ENCODE measurements at regions not wholly inside any gene's neighbourhood (a gene's known extent, or its start where the extent isn't known, plus 50 kb on each side); places are given as distances from the start of the nearest gene placed in this dataset.
"Not testable (repeated sequence)": the region's sequence is repeated elsewhere in the genome, so short reads cannot be mapped to it uniquely, and the experiment has no call there.

DNA sequence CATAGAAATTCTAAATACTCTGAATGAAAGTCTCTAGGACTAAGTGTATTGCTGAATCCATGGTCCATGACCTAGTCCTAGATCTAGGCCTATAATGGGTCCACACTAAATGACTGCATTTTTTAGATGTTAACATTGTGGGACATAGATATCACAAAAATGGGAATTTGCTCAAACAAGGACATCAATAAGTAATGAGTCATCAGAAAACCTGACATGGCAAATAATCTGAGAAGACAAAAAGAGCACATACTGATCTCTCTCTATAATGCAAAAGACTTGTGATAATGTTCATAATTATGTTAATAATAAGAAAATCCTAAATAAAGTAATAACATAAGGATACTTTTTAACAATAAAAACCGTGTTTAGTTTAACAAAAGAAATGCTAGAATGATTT is 1168.4 kb downstream of the FSCB start:
- dilution Hi-C loops (cut with MboI; ENCODE audit: extremely low pct_ligation_motif_present, low sequenced_read_pairs): no loop called here
- Histone ChIP-seq H3K36me3 (ENCODE audit: control insufficient read depth in 2 of 2, extremely low read depth in 1 of 2, insufficient read depth in 2 of 2, low read length in 2 of 2) (no peaks in the 10 kb centered on the region), H3K4me3 (replicated peaks in 1 of 3; ENCODE audit: insufficient read depth in 1 of 3, low read depth in 1 of 3, low read length in 3 of 3) (no peak overlapping the region), H3K9me3 (replicated peaks; ENCODE audit: control insufficient read depth, insufficient read depth, low read length) (peaks cover 2% of the 10 kb centered on the region), H3K79me2 (ENCODE audit: control insufficient read depth, insufficient read depth, low read length) (no peaks in the 10 kb centered on the region), H3K4me2 (ENCODE audit: insufficient read depth, low read length) (no peak overlapping the region), H3K4me1 (ENCODE audit: control insufficient read depth, extremely low read depth, insufficient read depth, low read length) (no peaks in the 10 kb centered on the region), H4K20me1 (replicated peaks; ENCODE audit: control insufficient read depth, extremely low read depth, insufficient read depth, low read length) (no peaks in the 10 kb centered on the region), H3K9ac (replicated peaks; ENCODE audit: extremely low read depth, insufficient read depth, low read length) (no peak overlapping the region), H3K27me3 (ENCODE audit: control insufficient read depth in 2 of 2, insufficient read depth in 2 of 2, low read length in 2 of 2) (no peaks in the 10 kb centered on the region), H2AFZ (ENCODE audit: low read depth, low read length) (no peak overlapping the region), H3K9me1 (replicated peaks; ENCODE audit: control insufficient read depth, extremely low read depth, insufficient read depth, low read length) (no peaks in the 10 kb centered on the region), H3K27ac (ENCODE audit: insufficient read depth, low read depth, low read length) (no peak overlapping the region)
- ChIA-PET CTCF (no interaction called here), POLR2A (no interaction called here)
- FAIRE-seq (no peak), DNase-seq (ENCODE audit: low read depth, low spot score) (no peak)
- TF ChIP-seq, protein P1, sequence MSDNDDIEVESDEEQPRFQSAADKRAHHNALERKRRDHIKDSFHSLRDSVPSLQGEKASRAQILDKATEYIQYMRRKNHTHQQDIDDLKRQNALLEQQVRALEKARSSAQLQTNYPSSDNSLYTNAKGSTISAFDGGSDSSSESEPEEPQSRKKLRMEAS (IDR thresholded peaks at IDR 0.05; ENCODE audit: insufficient read depth, insufficient read length): no peak
- BruUV-seq (replicated peaks): no TSS peak
- intact Hi-C loops (cut with micrococcal nuclease): no loop called here

GRCh38 chr14:43336351-43336750 is 1170.7 kb downstream of the FSCB start:
- no peaks in the 10 kb centered on the region for H3K79me2 ChIP-seq (ENCODE audit: control insufficient read depth, insufficient read depth, low read length)
- no peaks in the 10 kb centered on the region for H3K9me1 ChIP-seq (replicated peaks; ENCODE audit: control insufficient read depth, extremely low read depth, insufficient read depth, low read length)
- CTCF ChIA-PET: no interaction called here
- dilution Hi-C loops (cut with MboI; ENCODE audit: extremely low pct_ligation_motif_present, low sequenced_read_pairs) (no loop called here), intact Hi-C loops (cut with micrococcal nuclease) (no loop called here)
- H2AFZ ChIP-seq (ENCODE audit: low read depth, low read length): no peak overlapping the region
- H3K4me1 ChIP-seq (ENCODE audit: control insufficient read depth, extremely low read depth, insufficient read depth, low read length): no peaks in the 10 kb centered on the region
- H3K36me3 ChIP-seq (ENCODE audit: control insufficient read depth in 2 of 2, extremely low read depth in 1 of 2, insufficient read depth in 2 of 2, low read length in 2 of 2): no peaks in the 10 kb centered on the region
- no TSS peak for BruUV-seq (replicated peaks)
- no peak for FAIRE-seq
- no peak for TF ChIP-seq EZH2 (IDR thresholded peaks at IDR 0.05; ENCODE audit: borderline replicate concordance, low read depth, low read length, severe bottlenecking)
- no peaks in the 10 kb centered on the region for H3K27me3 ChIP-seq (ENCODE audit: control insufficient read depth in 2 of 2, insufficient read depth in 2 of 2, low read length in 2 of 2)
- POLR2A ChIA-PET: no interaction called here
- no peak for DNase-seq (ENCODE audit: low read depth, low spot score)
- no peaks in the 10 kb centered on the region for H4K20me1 ChIP-seq (replicated peaks; ENCODE audit: control insufficient read depth, extremely low read depth, insufficient read depth, low read length)
- no peak overlapping the region for H3K4me2 ChIP-seq (ENCODE audit: insufficient read depth, low read length)
- no peaks in the 10 kb centered on the region for H3K9me3 ChIP-seq (replicated peaks; ENCODE audit: control insufficient read depth, insufficient read depth, low read length)
- H3K4me3 ChIP-seq (replicated peaks in 1 of 3; ENCODE audit: insufficient read depth in 1 of 3, low read depth in 1 of 3, low read length in 3 of 3): no peak overlapping the region
- H3K27ac ChIP-seq (ENCODE audit: insufficient read depth, low read depth, low read length): no peak overlapping the region
- H3K9ac ChIP-seq (replicated peaks; ENCODE audit: extremely low read depth, insufficient read depth, low read length): no peak overlapping the region

- H3K36me3 ChIP-seq (ENCODE audit: control insufficient read depth in 2 of 2, extremely low read depth in 1 of 2, insufficient read depth in 2 of 2, low read length in 2 of 2); H2AFZ ChIP-seq (ENCODE audit: low read depth, low read length); H4K20me1 ChIP-seq (replicated peaks; ENCODE audit: control insufficient read depth, extremely low read depth, insufficient read depth, low read length); POLR2A ChIA-PET; dilution Hi-C loops (cut with MboI; ENCODE audit: extremely low pct_ligation_motif_present, low sequenced_read_pairs); FAIRE-seq; H3K27me3 ChIP-seq (ENCODE audit: control insufficient read depth in 2 of 2, insufficient read depth in 2 of 2, low read length in 2 of 2); H3K4me3 ChIP-seq (replicated peaks in 1 of 3; ENCODE audit: insufficient read depth in 1 of 3, low read depth in 1 of 3, low read length in 3 of 3); CTCF ChIA-PET; H3K9ac ChIP-seq (replicated peaks; ENCODE audit: extremely low read depth, insufficient read depth, low read length); H3K4me1 ChIP-seq (ENCODE audit: control insufficient read depth, extremely low read depth, insufficient read depth, low read length); H3K9me3 ChIP-seq (replicated peaks; ENCODE audit: control insufficient read depth, insufficient read depth, low read length); DNase-seq (ENCODE audit: low read depth, low spot score); intact Hi-C loops (cut with micrococcal nuclease); H3K9me1 ChIP-seq (replicated peaks; ENCODE audit: control insufficient read depth, extremely low read depth, insufficient read depth, low read length); BruUV-seq (replicated peaks); H3K27ac ChIP-seq (ENCODE audit: insufficient read depth, low read depth, low read length); H3K4me2 ChIP-seq (ENCODE audit: insufficient read depth, low read length); H3K79me2 ChIP-seq (ENCODE audit: control insufficient read depth, insufficient read depth, low read length): not testable (repeated sequence)
Observed at GRCh38 chr14:43326501-43327407, 1180.3 kb downstream of the FSCB start.

Data from endothelial cell of umbilical vein (primary cell).